H1 (cell line): ENCODE measurements at regions not wholly inside any gene's neighbourhood (a gene's known extent, or its start where the extent isn't known, plus 50 kb on each side); places are given as distances from the start of the nearest gene placed in this dataset.

Experiments
- CTCF ChIA-PET: fragments of 300-600 bp; sonication (Branson Sonifier 250); formaldehyde crosslinking; loops from one replicate; lab custom pipeline; 2021; ENCODE audit not compliant: partially characterized antibody; lab: Charles Lee
- POLR2A ChIA-PET: fragments of 300-600 bp; sonication (Branson Sonifier 250); formaldehyde crosslinking; loops from one replicate; lab custom pipeline; 2021; ENCODE audit warnings: inconsistent platforms; ENCODE audit not compliant: partially characterized antibody; lab: Charles Lee
- DNase-seq, 2 experiments: peaks; one replicate each; pipeline versions ENCODE4 v3.0.0 to v3.0.0-alpha.2; 2010 to 2022; ENCODE audit warnings: low spot score in 2 of 2, low read depth in 1 of 2, mixed read lengths in 1 of 2
- FAIRE-seq: peaks from 2 replicates; lab custom pipeline; 2011; peaks lifted over from hg19 to GRCh38; lab: Jason Lieb, UNC
- H2AFZ ChIP-seq: 2 replicates; pipeline ENCODE4 v1.8.1; 2012; ENCODE audit warnings: low read length, inconsistent platforms
- H2AK5ac ChIP-seq: 2 replicates; pipeline ENCODE4 v1.6.1; 2013; ENCODE audit warnings: low read depth, low read length
- H2BK120ac ChIP-seq: replicated peaks from 2 replicates; pipeline ENCODE3; 2013; ENCODE audit warnings: low read depth, low read length, inconsistent platforms
- H2BK12ac ChIP-seq: 2 replicates; pipeline ENCODE4 v1.6.1; 2013; ENCODE audit warnings: low read depth, low read length
- H2BK15ac ChIP-seq: 2 replicates; pipeline ENCODE4 v1.6.1; 2013; ENCODE audit warnings: low read length
- H2BK20ac ChIP-seq: 2 replicates; pipeline ENCODE4 v1.6.1; 2013; ENCODE audit warnings: low read length
- H2BK5ac ChIP-seq: 2 replicates; pipeline ENCODE4 v1.6.1; 2013; ENCODE audit warnings: low read depth, low read length
- H3K14ac ChIP-seq: 2 replicates; pipeline ENCODE4 v1.6.1; 2013; ENCODE audit warnings: inconsistent platforms; ENCODE audit not compliant: insufficient read length
- H3K18ac ChIP-seq: 2 replicates; pipeline ENCODE4 v1.6.1; 2013; ENCODE audit warnings: low read length; ENCODE audit errors: extremely low read depth
- H3K23ac ChIP-seq: 2 replicates; pipeline ENCODE4 v1.6.1; 2013; ENCODE audit warnings: inconsistent platforms; ENCODE audit not compliant: insufficient read length
- H3K23me2 ChIP-seq: 2 replicates; pipeline ENCODE4 v1.6.1; 2013; ENCODE audit warnings: low read depth, low read length
- H3K27ac ChIP-seq: 2 replicates; pipeline ENCODE4 v1.6.1; 2011; ENCODE audit warnings: low read depth, low read length, inconsistent platforms
- H3K27me3 ChIP-seq, 4 experiments: replicated peaks in 1 of 4; 1 replicate in 1 of 4; 2 replicates in 3 of 4; pipeline versions ENCODE4 v1.6.1 to v1.8.1; 2011 to 2013; ENCODE audit warnings: low read length in 3 of 4, mild to moderate bottlenecking in 3 of 4, inconsistent platforms in 2 of 4, mixed read lengths in 2 of 4, moderate library complexity in 1 of 4; ENCODE audit not compliant: control insufficient read depth in 3 of 4, insufficient read depth in 3 of 4; ENCODE audit errors: extremely low read depth in 1 of 4
- H3K36me3 ChIP-seq, 4 experiments: 2 replicates each; pipeline versions ENCODE4 v1.6.1 to v1.8.1; 2011 to 2013; ENCODE audit warnings: mild to moderate bottlenecking in 4 of 4, low read length in 3 of 4, moderate library complexity in 2 of 4, control low read depth in 1 of 4, inconsistent platforms in 1 of 4; ENCODE audit not compliant: insufficient read depth in 4 of 4, control insufficient read depth in 2 of 4
- H3K4ac ChIP-seq: replicated peaks from 2 replicates; pipeline ENCODE3; 2013; ENCODE audit warnings: low read length, low read depth, mixed read lengths, inconsistent platforms; ENCODE audit not compliant: insufficient read length
- H3K4me1 ChIP-seq, 4 experiments: replicated peaks in 1 of 4; 1 replicate in 1 of 4; 2 replicates in 3 of 4; pipeline versions ENCODE4 v1.6.1 to v1.8.1; 2011 to 2013; ENCODE audit warnings: low read length in 3 of 4, inconsistent platforms in 2 of 4, mixed read lengths in 1 of 4; ENCODE audit not compliant: insufficient read depth in 4 of 4, control insufficient read depth in 3 of 4
- H3K4me2 ChIP-seq, 2 experiments: 2 replicates each; pipeline versions ENCODE4 v1.6.1 to v1.8.1; 2011 to 2013; ENCODE audit warnings: low read depth in 2 of 2, low read length in 2 of 2, control low read depth in 1 of 2, inconsistent platforms in 1 of 2, mild to moderate bottlenecking in 1 of 2; ENCODE audit not compliant: insufficient read depth in 1 of 2
- H3K4me3 ChIP-seq, 4 experiments: fragments of 200-600, 300-600 bp in 1 of 4; sonication (generic), shearing (Covaris generic), sonication (Bioruptor Twin) in 1 of 4; 2 replicates each; pipeline versions ENCODE4 v1.5.1 to v1.8.1; 2011 to 2016; ENCODE audit warnings: low read length in 4 of 4, low read depth in 3 of 4, control low read depth in 2 of 4, inconsistent platforms in 2 of 4, mild to moderate bottlenecking in 2 of 4, mixed read lengths in 1 of 4, moderate library complexity in 1 of 4; ENCODE audit not compliant: insufficient read depth in 2 of 4; ENCODE audit errors: extremely low read depth in 1 of 4
- H3K56ac ChIP-seq: replicated peaks from 2 replicates; pipeline ENCODE3; 2013; ENCODE audit warnings: low read depth, mild to moderate bottlenecking, mixed read lengths, low read length, inconsistent platforms; ENCODE audit not compliant: insufficient read length
- H3K79me1 ChIP-seq: 2 replicates; pipeline ENCODE4 v1.6.1; 2013; ENCODE audit warnings: low read depth, low read length, control low read depth
- H3K79me2 ChIP-seq, 2 experiments: 2 replicates each; pipeline versions ENCODE4 v1.6.1 to v1.8.1; 2012 to 2013; ENCODE audit warnings: low read length in 2 of 2, mild to moderate bottlenecking in 2 of 2, inconsistent platforms in 1 of 2; ENCODE audit not compliant: insufficient read depth in 2 of 2, control insufficient read depth in 1 of 2
- H3K9ac ChIP-seq, 4 experiments: replicated peaks in 1 of 4; 1 replicate in 1 of 4; 2 replicates in 3 of 4; pipeline versions ENCODE4 v1.6.1 to v1.8.1; 2011 to 2013; ENCODE audit warnings: low read depth in 3 of 4, low read length in 3 of 4, control low read depth in 2 of 4, mild to moderate bottlenecking in 2 of 4, moderate library complexity in 2 of 4, inconsistent platforms in 1 of 4; ENCODE audit errors: extremely low read depth in 1 of 4
- H3K9me3 ChIP-seq, 2 experiments: 2 replicates each; pipeline versions ENCODE4 v1.6.1 to v1.8.1; 2012 to 2013; ENCODE audit warnings: mild to moderate bottlenecking in 2 of 2, moderate library complexity in 2 of 2, control low read depth in 1 of 2, inconsistent platforms in 1 of 2, low read depth in 1 of 2, low read length in 1 of 2, mixed read lengths in 1 of 2; ENCODE audit not compliant: insufficient read depth in 2 of 2
- H4K20me1 ChIP-seq, 2 experiments: replicated peaks in 1 of 2; 2 replicates each; pipeline versions ENCODE3 to v1.8.1; 2011 to 2013; ENCODE audit warnings: inconsistent platforms in 2 of 2, low read length in 2 of 2, mild to moderate bottlenecking in 1 of 2; ENCODE audit not compliant: insufficient read depth in 2 of 2, control insufficient read depth in 1 of 2
- H4K5ac ChIP-seq: 2 replicates; pipeline ENCODE4 v1.6.1; 2013; ENCODE audit warnings: low read length, low read depth, mixed read lengths, inconsistent platforms; ENCODE audit not compliant: insufficient read length
- H4K8ac ChIP-seq: 2 replicates; pipeline ENCODE4 v1.8.0; 2013; ENCODE audit warnings: mild to moderate bottlenecking, moderate library complexity, low read length, inconsistent platforms; ENCODE audit not compliant: insufficient read depth; ENCODE audit errors: extremely low read depth
- H4K91ac ChIP-seq: replicated peaks from 2 replicates; pipeline ENCODE3; 2013; ENCODE audit warnings: low read length, mixed read lengths, inconsistent platforms; ENCODE audit not compliant: insufficient read length
- FOSL1 ChIP-seq: IDR thresholded peaks from 2 replicates; pipeline ENCODE4 v1.6.1; 2011; ENCODE audit warnings: mild to moderate bottlenecking, low read depth, low read length, moderate library complexity; ENCODE audit not compliant: insufficient read depth
- GABPA ChIP-seq: IDR thresholded peaks from 2 replicates; pipeline ENCODE4 v1.6.1; 2011; ENCODE audit warnings: mild to moderate bottlenecking, low read length, moderate library complexity, borderline replicate concordance; ENCODE audit not compliant: insufficient read depth
- WGBS, 2 experiments: shearing (Covaris generic) in 1 of 2; methylation state at CpG; one replicate each; pipeline versions ENCODE4 v1.1.6 to v1.1.7; 2013 to 2015; ENCODE audit warnings: low lambda C conversion rate in 2 of 2, mixed read lengths in 2 of 2, inconsistent platforms in 1 of 2, low coverage in 1 of 2, missing lambda C conversion rate in 1 of 2; ENCODE audit not compliant: insufficient replicate concordance in 2 of 2, insufficient coverage in 1 of 2, insufficient read length in 1 of 2; ENCODE audit errors: extremely low coverage in 1 of 2, missing lambda C conversion rate in 1 of 2; 5-methylcytosine and 5-hydroxymethylcytosine counted together

GRCh38 chr10:29102636-29103035 is 186.2 kb upstream of the LYZL1 start:
- Histone ChIP-seq H3K23ac (no peak overlapping the region), H2AK5ac (no peak overlapping the region), H2BK120ac (no peak overlapping the region), H3K4me2 (no peak overlapping the region), H3K4me1 (no peaks in the 10 kb centered on the region), H3K23me2 (no peaks in the 10 kb centered on the region), H2BK15ac (no peak overlapping the region), H3K9me3 (peaks cover 0 to 3% of the 10 kb centered on the region in 2 experiments; a peak in 1 of 4 replicates), H3K79me1 (no peaks in the 10 kb centered on the region), H2BK5ac (no peak overlapping the region), H3K4me3 (no peak overlapping the region), H3K4ac (no peak overlapping the region), H3K36me3 (no peaks in the 10 kb centered on the region), H3K14ac (no peak overlapping the region), H4K20me1 (no peaks in the 10 kb centered on the region), H4K91ac (no peak overlapping the region), H3K79me2 (no peaks in the 10 kb centered on the region), H2BK20ac (no peak overlapping the region), H3K56ac (no peak overlapping the region), H4K8ac (no peak overlapping the region), H3K18ac (no peak overlapping the region), H3K9ac (no peak overlapping the region), H3K27ac (no peak overlapping the region), H2AFZ (no peak overlapping the region), H4K5ac (no peak overlapping the region), H2BK12ac (no peak overlapping the region), H3K27me3 (no peaks in the 10 kb centered on the region)
- no peak for FAIRE-seq
- ChIA-PET POLR2A (no interaction called here), CTCF (interaction anchor here (8.2 kb wide), 1 partner anchor 16 kb away, joined by 47 read pairs; no protein-coding TSS in a partner anchor)
- no peak for DNase-seq
- WGBS, 2 experiments = 76% methylated on average over 3 of the region's 3 CpGs; no CpG with 5 or more reads in 1 of the 2 experiments
- TF ChIP-seq GABPA (no peak), FOSL1 (no peak)
